HepG2 (cell line): ENCODE measurements at regions not wholly inside any gene's neighbourhood (a gene's known extent, or its start where the extent isn't known, plus 50 kb on each side); places are given as distances from the start of the nearest gene placed in this dataset.

Experiments
- CTCF ChIP-seq: sonication (generic); formaldehyde crosslinking; IDR thresholded peaks from 2 replicates; pipeline ENCODE4 v1.5.0; 2020; ENCODE audit warnings: mild to moderate bottlenecking, missing genetic modification reagents, moderate library complexity
- ELF1 ChIP-seq: sonication (generic); formaldehyde crosslinking; IDR thresholded peaks from 2 replicates; pipeline ENCODE4 v1.4.0; 2020; ENCODE audit warnings: missing genetic modification reagents
- HDAC2 ChIP-seq: sonication (generic); formaldehyde crosslinking; IDR thresholded peaks from 2 replicates; pipeline ENCODE4 v1.4.0; 2020; ENCODE audit warnings: missing genetic modification reagents
- REST ChIP-seq, 2 experiments: IDR thresholded peaks; 2 replicates each; pipeline ENCODE4 v1.6.1; 2011 to 2012; ENCODE audit warnings: low read length in 2 of 2, borderline replicate concordance in 1 of 2, low read depth in 1 of 2, mild to moderate bottlenecking in 1 of 2, moderate library complexity in 1 of 2
- SRSF9 ChIP-seq: fragments of 200-400 bp; formaldehyde crosslinking; IDR thresholded peaks from 2 replicates; pipeline ENCODE4 v1.6.1; 2018; ENCODE audit warnings: borderline replicate concordance, mild to moderate bottlenecking, low read depth, low read length; ENCODE audit not compliant: insufficient read depth, poor library complexity, severe bottlenecking
- ZBTB42 ChIP-seq: sonication (generic); formaldehyde crosslinking; IDR thresholded peaks from 2 replicates; pipeline ENCODE4 v1.5.0; 2020; ENCODE audit warnings: mild to moderate bottlenecking, missing genetic modification reagents
- ZNF205 ChIP-seq: IDR thresholded peaks from 2 replicates; pipeline ENCODE4 v1.6.1; 2018; ENCODE audit warnings: missing biosample characterization, missing genetic modification reagents
- ZNF224 ChIP-seq: sonication (generic); formaldehyde crosslinking; IDR thresholded peaks from 2 replicates; pipeline ENCODE4 v1.5.0; 2020; ENCODE audit warnings: mild to moderate bottlenecking, missing genetic modification reagents
- ZNF580 ChIP-seq: IDR thresholded peaks from 2 replicates; pipeline ENCODE4 v1.6.1; 2016; ENCODE audit warnings: low read depth, borderline replicate concordance

- TF ChIP-seq ZNF205 (no peak), SRSF9 (no peak), REST (IDR thresholded peaks at IDR 0.05; ENCODE audit: borderline replicate concordance in 1 of 2, low read depth in 1 of 2, low read length in 2 of 2) (no peak), ZNF580 (CRISPR knock-in tag) (no peak), ELF1 (no peak), CTCF (CRISPR knock-in tag) (no peak), HDAC2 (no peak), ZBTB42 (CRISPR knock-in tag) (no peak), ZNF224 (CRISPR knock-in tag) (no peak)
Measured at GRCh38 chr3:181868576-181869082, 156.9 kb downstream of the SOX2 start.
